ENCODE measurements at regions not wholly inside any gene's neighbourhood (a gene's known extent, or its start where the extent isn't known, plus 50 kb on each side); places are given as distances from the start of the nearest gene placed in this dataset.

DNA sequence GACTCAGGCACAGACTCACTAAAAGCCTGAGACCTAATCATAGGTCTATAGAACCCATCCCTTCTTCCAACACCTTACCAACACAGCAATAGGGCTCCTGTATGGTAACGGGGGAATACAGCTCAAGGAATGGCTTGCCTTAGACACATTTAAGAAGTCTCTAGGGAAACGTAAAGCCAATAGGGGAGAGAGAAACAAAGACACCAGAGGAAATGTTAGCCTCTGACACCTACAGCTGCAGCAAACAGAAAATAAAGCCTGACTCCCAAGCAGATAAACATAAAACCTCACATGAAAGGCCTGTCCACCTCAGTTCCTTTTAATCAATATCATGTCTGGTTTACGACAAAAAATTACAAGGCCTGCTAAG lies 51.1 kb upstream of the NCOA1 start:
- DNase-seq (ENCODE audit: low read depth, low spot score), result no peak

DNA sequence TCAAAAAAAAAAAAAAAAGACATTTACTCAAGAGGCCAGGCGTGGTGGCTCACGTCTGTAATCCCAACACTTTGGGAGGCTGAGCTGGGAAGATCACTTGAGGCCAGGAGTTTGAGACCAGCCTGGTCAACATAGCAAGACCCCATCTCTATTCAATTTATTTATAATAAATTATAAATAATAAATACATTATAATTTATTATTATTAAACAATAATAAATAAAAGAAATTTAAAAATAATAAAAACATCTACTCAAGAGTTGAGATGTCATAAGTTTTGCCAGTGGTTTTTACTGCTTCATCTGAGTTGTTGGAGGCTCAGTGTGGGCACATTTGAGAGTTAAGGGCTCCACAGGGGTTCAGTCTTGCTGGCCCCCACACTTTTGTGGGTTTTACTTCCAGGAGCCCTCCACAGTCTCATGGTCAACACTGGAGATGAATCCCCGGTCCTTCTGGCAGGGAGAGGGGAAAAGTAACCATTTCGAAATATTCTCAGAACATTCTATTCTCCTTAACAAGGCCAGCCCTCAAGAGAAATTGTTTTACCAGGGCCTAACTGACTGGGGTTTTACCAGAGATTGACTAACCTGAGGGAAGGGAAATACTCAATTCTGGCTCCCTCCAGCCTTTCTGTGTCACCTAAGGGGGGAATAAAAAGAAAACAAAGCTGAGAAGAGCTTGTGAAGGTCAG lies 51.6 kb upstream of the NCOA1 start:
- DNase-seq (ENCODE audit: low read depth, low spot score), result no peak

DNA sequence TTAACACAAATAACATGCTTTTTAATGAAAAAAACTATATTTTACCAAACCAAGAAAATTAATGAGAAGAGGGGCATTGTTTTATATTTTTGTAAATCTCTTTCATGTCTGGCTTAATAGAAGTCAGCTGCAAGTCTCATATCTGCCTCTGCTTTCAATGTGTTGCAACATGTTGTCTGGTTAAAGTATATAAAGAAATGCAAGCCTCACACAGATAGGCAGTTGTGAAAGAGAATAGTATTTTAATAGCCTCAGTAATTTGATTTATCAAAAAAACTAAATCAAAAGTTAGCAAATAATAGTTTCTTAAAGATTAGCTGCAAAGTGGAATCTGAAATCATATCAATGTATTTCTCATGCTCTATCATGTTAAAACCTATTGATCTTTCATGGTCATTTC lies 52.9 kb upstream of the NCOA1 start:
- DNase-seq (ENCODE audit: low read depth, low spot score), result no peak

GRCh38 chr2:24435391-24436316 lies 55.4 kb upstream of the NCOA1 start:
- no peak for DNase-seq (ENCODE audit: low read depth, low spot score)

DNA sequence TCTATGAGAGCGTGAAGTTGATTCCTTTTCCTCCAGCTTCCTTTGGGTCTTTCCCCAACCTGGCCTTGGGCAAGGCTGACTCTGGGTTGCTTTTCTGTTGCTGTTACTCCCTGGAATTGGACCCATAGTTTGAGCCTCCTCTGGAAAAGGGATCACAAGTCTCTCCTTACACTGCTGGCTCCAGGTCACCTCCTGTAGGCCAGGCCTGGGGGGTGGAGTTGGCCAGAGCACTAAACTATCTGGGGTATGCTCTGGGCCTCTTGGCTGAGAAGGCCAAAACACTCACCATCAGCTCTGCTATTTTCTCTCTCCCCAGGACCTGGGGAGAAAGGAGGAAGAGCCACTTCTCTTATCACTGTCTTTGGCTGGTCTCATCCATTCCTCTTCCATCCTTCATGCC lies 56.5 kb upstream of the NCOA1 start:
- no peak for DNase-seq (ENCODE audit: low read depth, low spot score)

GRCh38 chr2:24432735-24433134 lies 58.3 kb upstream of the NCOA1 start:
- no peak for DNase-seq (ENCODE audit: low read depth, low spot score)

DNA sequence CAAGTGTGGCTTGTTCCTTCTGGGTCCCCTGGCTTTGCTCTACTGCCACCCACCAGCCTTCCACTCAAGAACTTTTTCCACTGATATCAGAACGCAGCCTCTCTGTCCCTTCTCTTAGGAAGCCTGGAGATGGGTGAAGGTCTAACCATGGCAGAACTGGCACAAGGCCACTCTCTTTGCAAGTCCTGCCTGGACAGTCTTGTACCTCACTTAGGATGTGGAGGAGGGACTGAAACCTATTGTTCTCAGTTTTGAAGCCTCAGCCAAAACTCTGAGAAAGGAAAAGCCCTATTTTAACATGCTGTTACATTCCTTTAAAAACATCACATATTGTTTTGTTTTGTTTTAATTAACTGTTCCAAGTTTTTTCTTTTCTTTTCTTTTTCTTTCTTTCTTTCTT lies 58.9 kb upstream of the NCOA1 start:
- no peak for DNase-seq (ENCODE audit: low read depth, low spot score)

- DNase-seq (ENCODE audit: low read depth, low spot score), result no peak
These were observed 61.6 kb upstream of the NCOA1 start for GRCh38 chr2:24429197-24430074.

GRCh38 chr2:24424387-24424786 lies 64.1 kb upstream of the ITSN2 start:
- DNase-seq (ENCODE audit: low read depth, low spot score), result no peak

- no peak for DNase-seq (ENCODE audit: low read depth, low spot score)
These were observed 62.8 kb upstream of the ITSN2 start for GRCh38 chr2:24423095-24423494.

DNA sequence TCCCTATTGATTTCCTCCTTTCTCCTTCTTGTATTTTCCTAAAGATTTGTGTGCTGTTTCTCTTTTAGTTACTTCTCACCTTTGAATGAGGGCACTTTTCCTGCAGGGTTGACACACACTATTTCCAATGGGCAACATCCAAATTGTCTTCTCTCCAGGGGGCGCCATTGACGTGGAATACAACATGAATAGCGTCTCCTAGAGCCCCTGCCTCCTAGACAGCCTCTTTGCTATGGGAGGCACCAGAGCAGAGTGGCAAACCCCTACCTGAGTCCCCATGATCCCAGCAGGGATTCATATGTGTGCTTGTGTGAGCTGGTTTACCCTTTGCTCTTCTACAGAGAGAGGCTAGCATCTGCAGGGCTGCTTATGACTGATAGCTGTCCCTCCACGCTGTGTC lies 61.3 kb upstream of the ITSN2 start:
- peak; percentile 21 for DNase-seq (ENCODE audit: low read depth, low spot score)

DNA sequence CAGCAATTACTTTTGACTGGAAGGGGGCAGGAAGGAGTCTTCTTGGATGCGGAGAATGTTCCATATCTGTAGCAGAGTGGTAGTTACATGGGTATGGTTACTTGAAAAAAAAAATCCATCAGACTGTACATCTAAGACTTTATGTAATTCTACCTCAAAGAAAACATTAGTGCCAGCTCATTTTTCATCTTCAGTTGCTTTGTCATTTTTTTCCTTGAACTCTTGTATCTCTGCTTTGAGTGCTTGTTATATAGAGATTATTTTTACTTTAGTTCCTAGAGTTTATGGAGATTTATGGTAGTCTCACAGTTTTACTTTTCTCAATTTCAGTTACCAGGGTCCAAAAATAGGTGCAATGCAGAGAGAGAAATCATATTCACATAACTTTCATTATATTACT lies 60.0 kb upstream of the ITSN2 start:
- no peak for DNase-seq (ENCODE audit: low read depth, low spot score)

GRCh38 chr2:24418166-24418841 lies 58.0 kb upstream of the ITSN2 start:
- DNase-seq (ENCODE audit: low read depth, low spot score), result no peak

GRCh38 chr2:24412812-24413211 lies 52.5 kb upstream of the ITSN2 start:
- DNase-seq (ENCODE audit: low read depth, low spot score), result no peak

- no peak for DNase-seq (ENCODE audit: low read depth, low spot score)
These were observed 51.3 kb upstream of the ITSN2 start for GRCh38 chr2:24411488-24412151.

DNA sequence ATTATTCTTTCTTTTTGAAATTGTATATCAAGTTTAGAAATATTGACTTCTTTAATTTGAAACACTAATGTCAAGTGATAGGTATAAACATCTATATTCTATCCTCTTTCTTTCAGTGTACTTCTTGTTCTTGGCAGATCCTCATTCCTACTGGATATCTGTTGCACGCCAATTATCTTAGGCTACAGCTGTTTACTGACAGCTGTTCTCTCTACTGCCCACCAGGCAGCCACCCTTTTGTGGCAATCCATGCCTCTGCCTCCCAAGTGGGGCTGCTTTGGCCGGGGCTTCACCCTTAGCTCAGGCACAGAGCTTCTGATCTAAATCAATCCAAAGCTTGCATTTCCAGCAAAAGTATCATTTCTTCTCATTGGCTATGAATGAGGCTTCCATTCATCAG lies 50.6 kb upstream of the ITSN2 start:
- no peak for DNase-seq (ENCODE audit: low read depth, low spot score)

GRCh38 chr2:24409700-24410556 lies 49.6 kb upstream of the ITSN2 start:
- DNase-seq (ENCODE audit: low read depth, low spot score), result peak; percentile 6
